GM18508 (cell line): ENCODE measurements at regions not wholly inside any gene's neighbourhood (a gene's known extent, or its start where the extent isn't known, plus 50 kb on each side); places are given as distances from the start of the nearest gene placed in this dataset.
"Not testable (repeated sequence)": the region's sequence is repeated elsewhere in the genome, so short reads cannot be mapped to it uniquely, and the experiment has no call there.

ENCODE experiments used
- ATAC-seq: cut with Tn5 transposase; IDR thresholded peaks from one replicate; pipeline ENCODE4 v1.9.1; 2021; ENCODE audit warnings: moderate number of reproducible peaks; ENCODE audit not compliant: insufficient read depth, unreplicated experiment

GRCh38 chr3:144564011-144564410 lies 592.4 kb downstream of the DIPK2A start:
- ATAC-seq = no peak

- ATAC-seq = no peak
Observed at GRCh38 chr3:144566320-144566719, 594.7 kb downstream of the DIPK2A start.

GRCh38 chr3:144569651-144570050 lies 598.0 kb downstream of the DIPK2A start:
- no peak for ATAC-seq

- ATAC-seq = no peak
Observed at GRCh38 chr3:144583871-144584270, 612.2 kb downstream of the DIPK2A start.

GRCh38 chr3:144585408-144585807 lies 613.8 kb downstream of the DIPK2A start:
- no peak for ATAC-seq

- ATAC-seq = no peak
Observed at GRCh38 chr3:144585953-144586352, 614.3 kb downstream of the DIPK2A start.

- ATAC-seq = no peak
Observed at GRCh38 chr3:144586382-144586781, 614.8 kb downstream of the DIPK2A start.

GRCh38 chr3:144590854-144591253 lies 619.2 kb downstream of the DIPK2A start:
- no peak for ATAC-seq

GRCh38 chr3:144593881-144594280 lies 622.3 kb downstream of the DIPK2A start:
- no peak for ATAC-seq

GRCh38 chr3:144620236-144620635 lies 648.6 kb downstream of the DIPK2A start:
- ATAC-seq = not testable (repeated sequence)

GRCh38 chr3:144622845-144623244 lies 651.2 kb downstream of the DIPK2A start:
- no peak for ATAC-seq

GRCh38 chr3:144624656-144625055 lies 653.0 kb downstream of the DIPK2A start:
- no peak for ATAC-seq

- no peak for ATAC-seq
Observed at GRCh38 chr3:144626835-144627234, 655.2 kb downstream of the DIPK2A start.

- ATAC-seq = no peak
Observed at GRCh38 chr3:144629381-144629780, 657.8 kb downstream of the DIPK2A start.

- ATAC-seq = no peak
Observed at GRCh38 chr3:144636833-144637232, 665.2 kb downstream of the DIPK2A start.

GRCh38 chr3:144638009-144638408 lies 666.4 kb downstream of the DIPK2A start:
- no peak for ATAC-seq

- ATAC-seq = no peak
Observed at GRCh38 chr3:144643771-144644198, 672.2 kb downstream of the DIPK2A start.

- ATAC-seq = no peak
Observed at GRCh38 chr3:144645300-144645699, 673.7 kb downstream of the DIPK2A start.

- no peak for ATAC-seq
Observed at GRCh38 chr3:144650380-144650779, 678.8 kb downstream of the DIPK2A start.

GRCh38 chr3:144652573-144652972 lies 681.0 kb downstream of the DIPK2A start:
- ATAC-seq = no peak

- ATAC-seq = no peak
Observed at GRCh38 chr3:144655423-144655822, 683.8 kb downstream of the DIPK2A start.

GRCh38 chr3:144660186-144660585 lies 688.6 kb downstream of the DIPK2A start:
- ATAC-seq = no peak

GRCh38 chr3:144662729-144663128 lies 691.1 kb downstream of the DIPK2A start:
- ATAC-seq = no peak
